ENCODE measurements at regions not wholly inside any gene's neighbourhood (a gene's known extent, or its start where the extent isn't known, plus 50 kb on each side); places are given as distances from the start of the nearest gene placed in this dataset.

DNA sequence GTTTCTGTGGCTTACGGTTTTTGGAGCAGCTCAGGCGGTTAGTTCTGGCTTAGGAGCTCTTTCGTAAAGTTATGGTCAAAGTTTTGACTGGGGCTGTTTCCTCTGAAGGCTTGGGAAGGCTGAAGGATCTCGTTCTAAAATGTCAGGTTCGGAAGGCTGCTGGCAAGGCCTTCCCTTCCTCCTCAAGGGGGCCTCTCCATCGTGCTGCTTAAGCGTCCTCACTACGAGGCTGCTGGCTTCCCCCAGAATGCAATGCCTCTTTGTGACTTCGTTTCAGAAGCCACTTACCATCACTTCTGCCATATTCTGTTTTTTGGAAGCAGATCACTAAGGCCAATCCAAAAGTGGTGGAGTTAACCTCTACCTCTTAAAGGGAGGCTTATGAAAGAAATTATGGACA is 1196.4 kb upstream of the TENM3 start:
- Histone ChIP-seq H3K4me1 (ENCODE audit: control insufficient read depth, insufficient read depth, low read length) (no peaks in the 10 kb centered on the region), H2BK5ac (ENCODE audit: low read depth, low read length, poor library complexity, severe bottlenecking) (no peak overlapping the region), H3K27ac (ENCODE audit: insufficient read depth, low read length) (no peak overlapping the region), H2BK120ac (ENCODE audit: low read depth, low read length) (no peak overlapping the region), H3K14ac (replicated peaks; ENCODE audit: low read depth, low read length) (no peak overlapping the region), H3K18ac (ENCODE audit: low read depth, low read length) (no peak overlapping the region), H3K79me1 (ENCODE audit: low read depth in 1 of 2, low read length in 2 of 2) (no peaks in the 10 kb centered on the region), H2AFZ (replicated peaks; ENCODE audit: low read length, poor library complexity) (no peak overlapping the region), H3K9me1 (ENCODE audit: insufficient read depth, low read length) (no peaks in the 10 kb centered on the region), H2BK20ac (ENCODE audit: low read depth, low read length) (no peak overlapping the region), H2BK15ac (ENCODE audit: low read depth, low read length) (no peak overlapping the region), H4K20me1 (ENCODE audit: insufficient read depth, low read length) (no peaks in the 10 kb centered on the region), H4K5ac (ENCODE audit: low read depth, low read length) (no peak overlapping the region), H3K4me2 (ENCODE audit: low read depth, low read length) (no peak overlapping the region), H3K4me3 (ENCODE audit: insufficient read depth, low read depth, low read length) (no peak overlapping the region), H4K8ac (ENCODE audit: low read depth in 2 of 2, low read length in 2 of 2) (no peak overlapping the region), H4K91ac (ENCODE audit: insufficient read depth, low read depth, low read length) (no peak overlapping the region), H3K9ac (ENCODE audit: low read depth, low read length) (no peak overlapping the region), H2AK5ac (ENCODE audit: low read depth, low read length) (no peak overlapping the region), H2AK9ac (replicated peaks; ENCODE audit: low read depth, low read length, poor library complexity) (no peak overlapping the region), H3K27me3 (ENCODE audit: control insufficient read depth, insufficient read depth, low read length) (no peaks in the 10 kb centered on the region), H3K23ac (ENCODE audit: low read depth, low read length) (no peak overlapping the region), H3K36me3 (ENCODE audit: control insufficient read depth, insufficient read depth, low read length) (no peaks in the 10 kb centered on the region), H3K56ac (ENCODE audit: extremely low read depth, insufficient read depth, low read length) (no peak overlapping the region), H3K9me3 (ENCODE audit: control insufficient read depth, insufficient read depth, low read length) (no peaks in the 10 kb centered on the region), H3K4ac (ENCODE audit: low read depth, low read length) (no peak overlapping the region)
- DNase-seq (no peak), ATAC-seq (ENCODE audit: low read depth) (no peak)
- no CpG with 5 or more reads among the region's 9 CpGs for WGBS, 2 experiments (ENCODE audit: extremely low coverage in 2 of 2, insufficient read length in 1 of 2)
- dilution Hi-C loops (cut with HindIII; ENCODE audit: low sequenced_read_pairs, unreplicated experiment) (no loop called here), intact Hi-C loops (cut with micrococcal nuclease) (no loop called here), in situ Hi-C loops (cut with MboI; ENCODE audit: low sequenced_read_pairs) (no loop called here)
- CTCF ChIA-PET = no interaction called here
- TF ChIP-seq POLR2A (IDR thresholded peaks at IDR 0.05; ENCODE audit: low read depth, low read length) (no peak), SMC3 (IDR thresholded peaks at IDR 0.05; ENCODE audit: low read depth, low read length) (no peak), NFE2L2 (IDR thresholded peaks at IDR 0.05; ENCODE audit: low read depth, low read length) (no peak), RFX5 (IDR thresholded peaks at IDR 0.05; ENCODE audit: low read depth, low read length) (no peak), MAFK (IDR thresholded peaks at IDR 0.05; ENCODE audit: low read depth, low read length) (no peak), CHD1 (IDR thresholded peaks at IDR 0.05; ENCODE audit: low read depth, low read length) (no peak), CEBPB (IDR thresholded peaks at IDR 0.05; ENCODE audit: low read depth, low read length) (no peak), MXI1 (IDR thresholded peaks at IDR 0.05; ENCODE audit: borderline replicate concordance, low read depth, low read length) (no peak), RAD21 (IDR thresholded peaks at IDR 0.05; ENCODE audit: low read length) (no peak), FOS (IDR thresholded peaks at IDR 0.05; ENCODE audit: low read depth, low read length) (no peak)
- TF ChIP-seq, protein P1, sequence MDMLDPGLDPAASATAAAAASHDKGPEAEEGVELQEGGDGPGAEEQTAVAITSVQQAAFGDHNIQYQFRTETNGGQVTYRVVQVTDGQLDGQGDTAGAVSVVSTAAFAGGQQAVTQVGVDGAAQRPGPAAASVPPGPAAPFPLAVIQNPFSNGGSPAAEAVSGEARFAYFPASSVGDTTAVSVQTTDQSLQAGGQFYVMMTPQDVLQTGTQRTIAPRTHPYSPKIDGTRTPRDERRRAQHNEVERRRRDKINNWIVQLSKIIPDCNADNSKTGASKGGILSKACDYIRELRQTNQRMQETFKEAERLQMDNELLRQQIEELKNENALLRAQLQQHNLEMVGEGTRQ (IDR thresholded peaks at IDR 0.05; ENCODE audit: low read depth, low read length) = no peak
- TF ChIP-seq, protein P2, sequence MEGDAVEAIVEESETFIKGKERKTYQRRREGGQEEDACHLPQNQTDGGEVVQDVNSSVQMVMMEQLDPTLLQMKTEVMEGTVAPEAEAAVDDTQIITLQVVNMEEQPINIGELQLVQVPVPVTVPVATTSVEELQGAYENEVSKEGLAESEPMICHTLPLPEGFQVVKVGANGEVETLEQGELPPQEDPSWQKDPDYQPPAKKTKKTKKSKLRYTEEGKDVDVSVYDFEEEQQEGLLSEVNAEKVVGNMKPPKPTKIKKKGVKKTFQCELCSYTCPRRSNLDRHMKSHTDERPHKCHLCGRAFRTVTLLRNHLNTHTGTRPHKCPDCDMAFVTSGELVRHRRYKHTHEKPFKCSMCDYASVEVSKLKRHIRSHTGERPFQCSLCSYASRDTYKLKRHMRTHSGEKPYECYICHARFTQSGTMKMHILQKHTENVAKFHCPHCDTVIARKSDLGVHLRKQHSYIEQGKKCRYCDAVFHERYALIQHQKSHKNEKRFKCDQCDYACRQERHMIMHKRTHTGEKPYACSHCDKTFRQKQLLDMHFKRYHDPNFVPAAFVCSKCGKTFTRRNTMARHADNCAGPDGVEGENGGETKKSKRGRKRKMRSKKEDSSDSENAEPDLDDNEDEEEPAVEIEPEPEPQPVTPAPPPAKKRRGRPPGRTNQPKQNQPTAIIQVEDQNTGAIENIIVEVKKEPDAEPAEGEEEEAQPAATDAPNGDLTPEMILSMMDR (conservative IDR thresholded peaks at IDR 0.05; ENCODE audit: low read depth, low read length) = no peak
- no TSS peak for BruUV-seq (replicated peaks)
- POLR2A ChIA-PET (ENCODE audit: unreplicated experiment) = no interaction called here

All from IMR-90 (cell line).